Endodermal cell (in vitro differentiated cells): ENCODE measurements at regions not wholly inside any gene's neighbourhood (a gene's known extent, or its start where the extent isn't known, plus 50 kb on each side); places are given as distances from the start of the nearest gene placed in this dataset.
A peak's percentile ranks its signal among the peaks of the same experiment; 100 is the strongest.

ENCODE experiments used
- DNase-seq: peaks from one replicate; pipeline ENCODE4 v3.0.0-alpha.2; 2017
- H3K27ac ChIP-seq: 2 replicates; pipeline ENCODE4 v1.5.1; 2013; ENCODE audit warnings: mild to moderate bottlenecking, low read depth, low read length, moderate library complexity
- H3K27me3 ChIP-seq: 2 replicates; pipeline ENCODE4 v1.6.1; 2013; ENCODE audit warnings: mild to moderate bottlenecking, low read length, moderate library complexity; ENCODE audit not compliant: insufficient read depth, control insufficient read depth, poor library complexity, severe bottlenecking
- H3K36me3 ChIP-seq: 2 replicates; pipeline ENCODE4 v1.7.0; 2013; ENCODE audit warnings: mild to moderate bottlenecking, low read length, moderate library complexity; ENCODE audit not compliant: control insufficient read depth, insufficient read depth
- H3K4me1 ChIP-seq: one replicate; pipeline ENCODE4 v1.7.0; 2013; ENCODE audit warnings: low read length; ENCODE audit not compliant: control insufficient read depth, insufficient read depth
- H3K4me3 ChIP-seq: 2 replicates; pipeline ENCODE4 v1.5.1; 2013; ENCODE audit warnings: mild to moderate bottlenecking, low read length, moderate library complexity
- H3K9ac ChIP-seq: 2 replicates; pipeline ENCODE4 v1.6.1; 2013; ENCODE audit warnings: mild to moderate bottlenecking, low read length, moderate library complexity; ENCODE audit not compliant: poor library complexity, severe bottlenecking; ENCODE audit errors: extremely low read depth
- H3K9me3 ChIP-seq: 2 replicates; pipeline ENCODE4 v1.6.1; 2013; ENCODE audit warnings: mild to moderate bottlenecking, low read length, moderate library complexity; ENCODE audit not compliant: control insufficient read depth
- H3K27ac Mint-ChIP-seq: 2 replicates; pipeline ENCODE4 v1.8.0; 2020; ENCODE audit warnings: mixed read lengths
- H3K27me3 Mint-ChIP-seq: 2 replicates; pipeline ENCODE4 v1.8.0; 2021; ENCODE audit warnings: mild to moderate bottlenecking, mixed read lengths; ENCODE audit not compliant: insufficient read depth
- H3K36me3 Mint-ChIP-seq: 2 replicates; pipeline ENCODE4 v1.8.0; 2020; ENCODE audit warnings: low read depth, mixed read lengths
- H3K4me1 Mint-ChIP-seq: 2 replicates; pipeline ENCODE4 v1.8.0; 2020; ENCODE audit warnings: mixed read lengths
- H3K4me3 Mint-ChIP-seq: 2 replicates; pipeline ENCODE4 v1.8.0; 2020; ENCODE audit warnings: mild to moderate bottlenecking, moderate library complexity, mixed read lengths
- H3K9me3 Mint-ChIP-seq: 2 replicates; pipeline ENCODE4 v1.8.0; 2020; ENCODE audit warnings: mild to moderate bottlenecking, mixed read lengths
- WGBS, 2 experiments: methylation state at CpG; one replicate each; pipeline versions ENCODE4 v1.1.5 to v1.1.7; 2013; ENCODE audit warnings: missing lambda C conversion rate in 2 of 2, mixed read lengths in 1 of 2; ENCODE audit not compliant: insufficient coverage in 1 of 2, insufficient read length in 1 of 2; 5-methylcytosine and 5-hydroxymethylcytosine counted together
- TF ChIP-seq, protein P1 (sequence below): fragments of 200-600 bp; sonication (generic); conservative IDR thresholded peaks from 2 replicates; pipeline ENCODE4 v1.5.0; 2021; ENCODE audit warnings: antibody characterized with exemption, mild to moderate bottlenecking

DNA sequence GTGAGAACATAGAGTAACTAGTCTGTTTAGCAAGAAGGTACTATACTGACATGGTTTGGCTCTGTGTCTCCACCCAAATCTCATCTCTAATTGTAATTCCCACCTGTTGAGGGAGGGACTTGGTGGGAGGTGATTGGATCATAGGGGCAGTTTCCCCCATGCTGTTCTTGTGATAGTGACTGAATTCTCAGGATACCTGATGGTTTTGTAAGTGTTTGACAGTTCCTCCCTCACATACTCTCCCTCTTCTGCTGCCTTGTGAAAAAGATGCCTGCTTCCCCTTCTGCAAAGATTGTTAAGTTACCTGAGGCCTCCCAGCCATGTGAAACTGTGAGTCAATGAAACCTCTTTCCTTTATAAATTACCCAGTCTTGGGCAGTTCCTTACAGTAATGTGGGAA, 240.4 kb upstream of the ST8SIA4 start:
- Histone ChIP-seq H3K4me1 (no peaks in the 10 kb centered on the region), H3K9ac (no peak overlapping the region), H3K27ac (no peak overlapping the region), H3K9me3 (peaks cover 15% of the 10 kb centered on the region), H3K36me3 (no peaks in the 10 kb centered on the region), H3K4me3 (no peak overlapping the region), H3K27me3 (no peaks in the 10 kb centered on the region)
- Mint-ChIP-seq H3K4me3 (no peak overlapping the region), H3K27ac (no peak overlapping the region), H3K27me3 (no peaks in the 10 kb centered on the region), H3K36me3 (peaks cover 13% of the 10 kb centered on the region), H3K9me3 (peaks cover 23% of the 10 kb centered on the region), H3K4me1 (peaks cover 16% of the 10 kb centered on the region)
- DNase-seq: peak; percentile 60
- TF ChIP-seq, protein P1, sequence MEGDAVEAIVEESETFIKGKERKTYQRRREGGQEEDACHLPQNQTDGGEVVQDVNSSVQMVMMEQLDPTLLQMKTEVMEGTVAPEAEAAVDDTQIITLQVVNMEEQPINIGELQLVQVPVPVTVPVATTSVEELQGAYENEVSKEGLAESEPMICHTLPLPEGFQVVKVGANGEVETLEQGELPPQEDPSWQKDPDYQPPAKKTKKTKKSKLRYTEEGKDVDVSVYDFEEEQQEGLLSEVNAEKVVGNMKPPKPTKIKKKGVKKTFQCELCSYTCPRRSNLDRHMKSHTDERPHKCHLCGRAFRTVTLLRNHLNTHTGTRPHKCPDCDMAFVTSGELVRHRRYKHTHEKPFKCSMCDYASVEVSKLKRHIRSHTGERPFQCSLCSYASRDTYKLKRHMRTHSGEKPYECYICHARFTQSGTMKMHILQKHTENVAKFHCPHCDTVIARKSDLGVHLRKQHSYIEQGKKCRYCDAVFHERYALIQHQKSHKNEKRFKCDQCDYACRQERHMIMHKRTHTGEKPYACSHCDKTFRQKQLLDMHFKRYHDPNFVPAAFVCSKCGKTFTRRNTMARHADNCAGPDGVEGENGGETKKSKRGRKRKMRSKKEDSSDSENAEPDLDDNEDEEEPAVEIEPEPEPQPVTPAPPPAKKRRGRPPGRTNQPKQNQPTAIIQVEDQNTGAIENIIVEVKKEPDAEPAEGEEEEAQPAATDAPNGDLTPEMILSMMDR: no peak

DNA sequence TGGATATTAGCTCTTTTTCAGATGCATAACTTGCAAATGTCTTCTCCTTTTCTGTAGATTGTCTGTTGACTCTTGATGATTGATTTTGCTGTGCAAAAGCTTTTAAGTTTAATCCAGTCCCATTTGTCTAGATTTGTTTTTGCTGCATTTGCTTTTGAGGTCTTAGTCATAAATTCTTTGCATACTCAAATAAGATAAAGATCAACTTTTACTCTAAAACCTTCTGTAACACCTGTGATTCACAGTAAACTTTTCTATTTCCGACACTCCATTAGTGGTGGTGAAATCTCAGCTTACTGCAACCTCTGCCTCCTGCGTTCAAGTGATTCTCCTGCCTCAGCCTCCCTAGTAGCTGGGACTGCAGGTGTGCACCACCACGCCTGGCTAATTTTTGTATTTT, 239.0 kb upstream of the ST8SIA4 start:
- peaks cover 14% of the 10 kb centered on the region for H3K4me1 Mint-ChIP-seq
- no peak overlapping the region for H3K27ac Mint-ChIP-seq
- H3K36me3 Mint-ChIP-seq: peaks cover 13% of the 10 kb centered on the region
- H3K27me3 ChIP-seq: no peaks in the 10 kb centered on the region
- H3K4me1 ChIP-seq: no peaks in the 10 kb centered on the region
- no peak overlapping the region for H3K27ac ChIP-seq
- H3K9ac ChIP-seq: no peak overlapping the region
- DNase-seq: no peak
- H3K4me3 ChIP-seq: no peak overlapping the region
- no peaks in the 10 kb centered on the region for H3K27me3 Mint-ChIP-seq
- TF ChIP-seq, protein P1: no peak
- H3K9me3 ChIP-seq: peaks cover 15% of the 10 kb centered on the region
- no peak overlapping the region for H3K4me3 Mint-ChIP-seq
- no peaks in the 10 kb centered on the region for H3K36me3 ChIP-seq
- 91 to 99% methylated on average over 3 of the region's 3 CpGs for WGBS, 2 experiments
- peaks cover 23% of the 10 kb centered on the region for H3K9me3 Mint-ChIP-seq

DNA sequence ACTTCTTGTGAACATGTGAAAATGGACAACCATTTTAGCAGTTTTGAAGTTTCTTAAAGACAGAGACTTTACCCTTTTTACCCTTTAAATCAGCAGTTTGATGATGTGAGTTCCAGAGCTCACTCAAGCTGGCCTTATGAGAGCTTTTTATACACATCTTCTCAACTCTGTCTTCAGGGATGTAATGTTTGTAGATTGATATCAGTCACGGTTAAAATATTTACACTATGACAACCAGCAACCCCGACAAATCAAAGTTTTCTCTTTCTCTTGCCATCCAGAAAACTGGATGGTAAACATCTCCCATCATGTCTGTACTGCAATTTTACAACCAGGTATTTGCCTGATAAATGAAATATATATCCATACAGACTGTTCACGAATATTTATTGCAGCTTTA, 233.4 kb upstream of the ST8SIA4 start:
- no peak for DNase-seq
- Histone ChIP-seq H3K27me3 (no peaks in the 10 kb centered on the region), H3K9ac (no peak overlapping the region), H3K4me1 (no peaks in the 10 kb centered on the region), H3K27ac (no peak overlapping the region), H3K4me3 (no peak overlapping the region), H3K36me3 (no peaks in the 10 kb centered on the region), H3K9me3 (peaks cover 5% of the 10 kb centered on the region)
- no peak overlapping the region for H3K27ac Mint-ChIP-seq
- no peaks in the 10 kb centered on the region for H3K4me1 Mint-ChIP-seq
- H3K4me3 Mint-ChIP-seq: no peak overlapping the region
- peaks cover 8% of the 10 kb centered on the region for H3K36me3 Mint-ChIP-seq
- TF ChIP-seq, protein P1: no peak
- no peaks in the 10 kb centered on the region for H3K27me3 Mint-ChIP-seq
- peaks cover 16% of the 10 kb centered on the region for H3K9me3 Mint-ChIP-seq
- 94% methylated on average over 3 of the region's 3 CpGs; no CpG with 5 or more reads in 1 of the 2 experiments for WGBS, 2 experiments
